ENCODE measurements at regions not wholly inside any gene's neighbourhood (a gene's known extent, or its start where the extent isn't known, plus 50 kb on each side); places are given as distances from the start of the nearest gene placed in this dataset.

- Histone ChIP-seq H3K4me3 (no peak overlapping the region), H3K27me3 (no peaks in the 10 kb centered on the region), H3K4me1 (replicated peaks in 1 of 2) (no peaks in the 10 kb centered on the region), H3K9me3 (replicated peaks in 1 of 3) (no peaks in the 10 kb centered on the region), H3K36me3 (replicated peaks in 1 of 2) (no peaks in the 10 kb centered on the region), H3K27ac (no peak overlapping the region)
- DNase-seq: no peak
- no peak for TF ChIP-seq POLR2A (IDR thresholded peaks at IDR 0.05)
- TF ChIP-seq CTCF (IDR thresholded peaks at IDR 0.05): no peak
- WGBS, 4 donors: 71 to 93% (median 82%) methylated on average over 1 of the region's 1 CpG
- intact Hi-C loops (cut with DNase I): no loop called here
Observed at GRCh38 chrX:95919605-95920004, 765.0 kb upstream of the DIAPH2 start.

- no peaks in the 10 kb centered on the region for H3K9me3 ChIP-seq (replicated peaks in 1 of 3)
- no peak overlapping the region for H3K4me3 ChIP-seq
- H3K27ac ChIP-seq: no peak overlapping the region
- H3K4me1 ChIP-seq (replicated peaks in 1 of 2): no peaks in the 10 kb centered on the region
- intact Hi-C loops (cut with DNase I): no loop called here
- no peak for DNase-seq
- H3K36me3 ChIP-seq (replicated peaks in 1 of 2): no peaks in the 10 kb centered on the region
- 73 to 88% (median 80%) methylated on average over 2 of the region's 2 CpGs for WGBS, 4 donors
- no peak for TF ChIP-seq CTCF (IDR thresholded peaks at IDR 0.05)
- TF ChIP-seq POLR2A (IDR thresholded peaks at IDR 0.05): no peak
- no peaks in the 10 kb centered on the region for H3K27me3 ChIP-seq
Observed at GRCh38 chrX:95945528-95945927, 739.1 kb upstream of the DIAPH2 start.

GRCh38 chrX:95949588-95949987 is 735.1 kb upstream of the DIAPH2 start:
- no peak for TF ChIP-seq CTCF (IDR thresholded peaks at IDR 0.05)
- no peak for TF ChIP-seq POLR2A (IDR thresholded peaks at IDR 0.05)
- Histone ChIP-seq H3K36me3 (replicated peaks in 1 of 2) (no peaks in the 10 kb centered on the region), H3K9me3 (replicated peaks in 1 of 3) (no peaks in the 10 kb centered on the region), H3K4me1 (replicated peaks in 1 of 2) (no peaks in the 10 kb centered on the region), H3K4me3 (no peak overlapping the region), H3K27ac (no peak overlapping the region), H3K27me3 (no peaks in the 10 kb centered on the region)
- intact Hi-C loops (cut with DNase I): no loop called here
- 57 to 72% (median 66%) methylated on average over 2 of the region's 2 CpGs for WGBS, 4 donors
- DNase-seq: no peak

GRCh38 chrX:95950679-95951078 is 734.0 kb upstream of the DIAPH2 start:
- Histone ChIP-seq H3K4me3 (no peak overlapping the region), H3K27ac (no peak overlapping the region), H3K27me3 (no peaks in the 10 kb centered on the region), H3K9me3 (replicated peaks in 1 of 3) (no peaks in the 10 kb centered on the region), H3K4me1 (replicated peaks in 1 of 2) (no peaks in the 10 kb centered on the region), H3K36me3 (replicated peaks in 1 of 2) (no peaks in the 10 kb centered on the region)
- TF ChIP-seq POLR2A (IDR thresholded peaks at IDR 0.05): no peak
- no peak for TF ChIP-seq CTCF (IDR thresholded peaks at IDR 0.05)
- 53 to 72% (median 66%) methylated on average over 1 of the region's 1 CpG for WGBS, 4 donors
- DNase-seq: no peak
- intact Hi-C loops (cut with DNase I): no loop called here

Data from adrenal gland (tissue), 9 donors.